ENCODE measurements at regions not wholly inside any gene's neighbourhood (a gene's known extent, or its start where the extent isn't known, plus 50 kb on each side); places are given as distances from the start of the nearest gene placed in this dataset.

DNA sequence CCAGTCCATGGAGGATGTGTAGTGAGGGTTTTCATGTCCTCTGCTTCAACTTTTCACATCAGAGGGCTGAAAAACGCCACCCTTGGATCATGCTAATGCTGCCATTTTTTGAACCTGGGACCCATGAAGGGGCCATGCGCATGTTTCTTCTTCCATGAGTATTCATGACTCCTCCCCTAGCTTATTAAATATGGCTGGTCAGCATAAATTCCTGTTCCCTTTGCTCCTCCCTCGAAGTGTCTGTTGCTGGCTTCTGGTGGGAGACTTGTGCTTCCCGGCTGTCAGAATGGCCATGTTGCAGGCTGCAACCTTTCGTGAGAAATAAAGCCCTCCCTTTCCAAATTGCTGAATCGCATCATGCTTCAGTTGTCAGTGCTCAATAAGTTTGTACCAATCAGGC is 711.2 kb upstream of the KIRREL3 start:
- DNase-seq (ENCODE audit: low spot score): no peak

- DNase-seq (ENCODE audit: low spot score): no peak
These were observed 710.3 kb upstream of the KIRREL3 start for GRCh38 chr11:127710831-127711230.

GRCh38 chr11:127709960-127710359 is 709.4 kb upstream of the KIRREL3 start:
- DNase-seq (ENCODE audit: low spot score): no peak

DNA sequence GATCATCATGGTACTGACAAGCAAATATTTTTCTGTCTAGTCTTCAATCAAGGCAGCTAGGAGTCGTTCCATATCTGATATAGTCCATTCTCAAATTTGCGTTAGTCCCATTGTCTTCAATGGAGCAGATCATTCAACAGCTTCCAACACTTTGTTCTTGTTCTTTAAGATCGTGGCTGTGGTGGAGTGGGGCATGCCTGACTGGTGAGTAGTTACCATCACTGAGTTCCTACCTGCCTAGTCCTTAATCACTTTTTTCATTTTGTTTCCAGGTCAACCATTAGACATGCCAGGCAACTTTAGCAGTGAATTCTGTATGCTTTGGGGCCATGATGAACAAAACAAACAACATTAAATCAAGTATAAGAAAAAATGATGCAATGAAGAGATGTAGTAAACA is 693.1 kb upstream of the KIRREL3 start:
- no peak for DNase-seq (ENCODE audit: low spot score)

GRCh38 chr11:127683321-127683720 is 682.8 kb upstream of the KIRREL3 start:
- DNase-seq (ENCODE audit: low spot score): no peak

GRCh38 chr11:127679816-127680545 is 679.4 kb upstream of the KIRREL3 start:
- DNase-seq (ENCODE audit: low spot score): no peak

- no peak for DNase-seq (ENCODE audit: low spot score)
These were observed 678.1 kb upstream of the KIRREL3 start for GRCh38 chr11:127678631-127679030.

DNA sequence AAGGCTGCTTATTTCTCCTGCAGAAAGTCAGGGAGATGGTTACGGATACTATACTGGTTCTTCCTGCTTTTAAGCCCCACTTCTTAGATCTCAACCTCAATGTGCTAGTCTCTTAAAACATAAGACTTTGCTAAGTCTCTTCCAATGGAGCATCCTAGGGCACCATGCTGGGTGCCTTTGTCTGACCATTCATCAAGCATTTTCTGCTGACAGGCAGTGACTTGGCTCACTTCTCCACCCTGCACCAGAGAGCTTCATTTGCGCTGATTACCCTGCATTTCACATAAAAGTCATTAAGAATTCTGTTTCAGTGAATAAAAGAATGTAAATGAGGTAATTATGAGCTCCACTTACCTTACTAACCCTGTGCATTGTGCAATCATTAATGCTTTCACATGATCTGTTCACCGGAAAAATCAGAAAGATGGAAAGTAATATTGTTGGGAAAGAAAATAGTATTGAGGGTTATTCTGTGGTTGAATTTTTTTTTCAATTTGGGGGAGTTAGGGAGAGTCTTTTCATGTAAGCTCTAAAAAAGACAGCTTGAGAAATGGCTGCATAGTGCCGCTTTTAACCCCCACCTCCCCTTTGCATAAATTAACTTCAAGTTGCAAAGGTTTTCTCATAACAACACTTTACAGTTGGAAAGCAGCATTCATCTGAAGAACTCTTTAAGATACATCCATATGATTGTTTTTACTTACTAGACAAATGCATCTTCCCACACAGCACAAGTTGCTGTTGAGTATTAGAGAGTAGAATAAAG is 677.3 kb upstream of the KIRREL3 start:
- no peak for DNase-seq (ENCODE audit: low spot score)

GRCh38 chr11:127675581-127675980 is 675.0 kb upstream of the KIRREL3 start:
- DNase-seq (ENCODE audit: low spot score): no peak

GRCh38 chr11:127674754-127675153 is 674.2 kb upstream of the KIRREL3 start:
- DNase-seq (ENCODE audit: low spot score): no peak

- no peak for DNase-seq (ENCODE audit: low spot score)
These were observed 670.0 kb upstream of the KIRREL3 start for GRCh38 chr11:127670374-127671119.

GRCh38 chr11:127656116-127656836 is 655.7 kb upstream of the KIRREL3 start:
- DNase-seq (ENCODE audit: low spot score): no peak

DNA sequence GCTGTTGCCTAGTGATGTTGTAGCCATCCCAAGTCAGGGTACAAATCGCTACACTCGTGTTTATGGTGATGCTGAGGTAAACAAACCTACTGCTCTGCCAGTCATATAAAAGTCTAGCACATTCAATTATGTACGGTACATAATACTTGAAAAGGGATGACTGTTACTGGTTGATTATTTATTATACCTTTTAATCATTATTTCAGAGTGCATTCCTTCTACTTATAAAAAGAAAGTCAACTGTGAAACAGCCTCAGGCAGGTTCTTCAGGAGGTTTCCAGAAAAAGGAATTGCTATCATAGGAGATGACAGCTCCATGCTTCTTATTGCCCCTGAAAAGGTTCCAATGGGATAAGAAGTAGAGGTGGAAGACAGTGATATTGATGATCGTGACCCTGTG is 652.5 kb upstream of the KIRREL3 start:
- no peak for DNase-seq (ENCODE audit: low spot score)

DNA sequence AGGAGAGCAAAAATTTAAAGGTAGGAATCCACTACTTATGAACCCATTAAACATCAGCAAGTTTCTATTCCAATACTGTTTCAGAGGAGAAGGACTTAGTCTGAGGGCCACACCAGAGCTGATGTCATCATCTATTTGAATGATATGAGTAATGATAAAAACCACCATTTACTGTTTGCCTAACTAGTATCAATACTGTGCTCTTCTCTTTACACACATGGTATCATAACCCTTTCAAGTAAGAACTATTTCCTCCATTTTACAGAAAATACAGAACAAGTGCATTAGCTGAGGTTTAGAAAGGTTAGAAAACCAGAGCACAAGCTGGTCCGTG is 651.3 kb upstream of the KIRREL3 start:
- no peak for DNase-seq (ENCODE audit: low spot score)

DNA sequence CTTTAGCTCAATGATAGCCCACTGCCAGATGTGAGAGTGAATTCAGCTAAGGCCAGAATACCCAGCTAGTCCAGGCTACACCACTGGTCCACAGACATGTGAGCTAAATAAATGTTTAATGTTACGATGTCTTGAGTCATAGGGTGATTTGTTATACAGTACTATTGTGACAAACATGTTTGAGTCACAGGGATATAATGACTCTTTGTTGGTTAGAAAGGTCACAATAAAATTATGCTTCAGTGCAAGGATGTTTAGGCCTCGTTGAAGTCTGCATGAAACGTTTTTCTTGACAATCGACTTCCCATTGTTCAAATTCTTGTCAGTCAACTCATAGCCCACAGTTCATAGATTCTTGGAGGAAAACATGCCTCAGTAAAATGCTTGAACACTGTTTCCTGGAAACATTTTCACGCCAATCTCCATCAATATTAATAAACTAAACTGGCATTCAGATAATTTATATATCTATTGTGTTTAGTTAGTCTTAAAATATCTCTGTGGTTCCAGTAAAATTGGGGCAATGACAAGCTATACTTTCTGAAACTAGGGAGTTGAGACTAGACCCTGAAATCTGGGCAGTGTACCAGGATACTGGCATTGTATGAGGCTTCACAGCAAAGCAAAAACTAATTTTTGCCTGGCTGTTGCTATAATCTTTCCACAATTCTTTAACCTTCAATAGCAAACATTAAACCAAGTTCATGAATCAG is 650.8 kb upstream of the KIRREL3 start:
- DNase-seq (ENCODE audit: low spot score): no peak

DNA sequence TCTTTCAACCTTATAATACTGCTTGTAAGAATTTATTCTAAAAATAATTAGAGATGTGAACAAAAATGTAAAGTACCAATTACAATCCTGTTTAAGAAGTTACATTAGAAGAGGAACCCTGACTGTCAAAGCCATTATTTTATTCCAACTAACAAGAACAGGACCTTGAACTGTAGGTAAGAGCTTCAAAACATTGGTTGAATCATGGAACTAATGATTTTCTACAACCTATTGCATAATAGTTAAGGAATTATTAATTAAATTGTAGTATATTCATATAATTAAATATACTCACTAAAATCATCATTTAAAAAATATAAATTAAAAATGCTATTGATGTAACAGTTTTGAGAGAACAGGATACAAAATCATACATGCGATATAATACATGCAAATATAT is 649.4 kb upstream of the KIRREL3 start:
- DNase-seq (ENCODE audit: low spot score): no peak

- DNase-seq (ENCODE audit: low spot score): no peak
These were observed 648.5 kb upstream of the KIRREL3 start for GRCh38 chr11:127649071-127649470.

- no peak for DNase-seq (ENCODE audit: low spot score)
These were observed 648.0 kb upstream of the KIRREL3 start for GRCh38 chr11:127648583-127648982.

DNA sequence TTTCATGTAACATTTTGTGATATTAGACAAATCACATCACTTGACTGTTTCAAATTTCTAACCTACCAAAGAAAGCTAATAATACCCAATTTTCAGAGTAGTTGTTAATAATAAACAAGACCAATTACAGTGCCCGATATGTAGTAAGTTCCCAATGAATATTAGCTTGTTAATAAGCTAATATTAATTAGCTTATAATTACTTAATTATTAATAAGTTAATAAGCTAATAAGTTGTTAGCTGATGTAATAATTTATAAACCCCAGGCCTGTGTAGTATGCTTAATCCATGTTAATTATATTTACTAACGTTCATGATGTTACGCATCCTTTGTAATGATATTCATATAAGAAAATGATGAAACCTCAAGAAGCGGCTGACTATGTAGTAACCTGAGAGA is 643.8 kb upstream of the KIRREL3 start:
- DNase-seq (ENCODE audit: low spot score): no peak

DNA sequence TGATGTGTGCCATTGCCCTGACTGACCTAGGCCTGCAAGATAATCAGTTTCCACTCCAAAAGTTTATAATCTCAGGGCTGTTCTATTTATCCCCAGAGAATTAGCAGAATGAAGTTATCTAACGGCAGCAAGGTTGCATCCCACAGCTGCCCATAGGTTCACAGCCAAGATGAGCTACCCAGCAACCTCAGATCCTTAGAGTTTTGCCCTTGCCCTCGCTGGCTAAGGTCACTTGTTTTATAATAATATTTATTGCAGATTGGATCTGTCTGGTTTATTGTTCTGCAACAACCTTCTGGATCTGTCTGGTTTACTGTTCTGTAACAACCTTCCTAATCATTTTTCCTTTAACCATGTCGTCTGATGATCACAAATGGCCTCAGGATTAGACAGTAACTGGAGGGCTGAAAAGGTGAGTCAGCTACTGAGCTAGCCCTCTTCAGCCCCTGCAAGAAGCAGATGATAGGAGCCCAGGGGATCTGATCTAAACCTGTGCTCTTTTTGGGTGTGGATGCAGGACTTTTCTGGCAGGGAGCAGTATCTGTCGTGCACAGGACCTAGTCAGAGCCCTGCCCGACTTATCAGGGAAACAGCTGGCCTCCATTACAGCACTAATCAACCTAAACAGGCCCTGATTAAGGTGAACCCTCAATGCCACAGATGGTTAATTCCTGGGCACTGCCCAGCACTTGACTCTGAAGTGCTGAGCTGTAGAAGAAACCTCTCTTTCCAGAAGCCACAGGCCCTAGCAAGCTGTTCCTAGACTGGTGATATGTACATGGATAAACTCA is 642.9 kb upstream of the KIRREL3 start:
- no peak for DNase-seq (ENCODE audit: low spot score)
